Astrocyte of the hippocampus (primary cell): ENCODE measurements at regions not wholly inside any gene's neighbourhood (a gene's known extent, or its start where the extent isn't known, plus 50 kb on each side); places are given as distances from the start of the nearest gene placed in this dataset.

ENCODE experiments used
- DNase-seq: peaks from one replicate; pipeline ENCODE4 v3.0.0; 2011; ENCODE audit warnings: low read depth, low spot score

GRCh38 chrX:21056622-21057021, 317.6 kb upstream of the CNKSR2 start:
- no peak for DNase-seq

- no peak for DNase-seq
Measured at GRCh38 chrX:21047034-21047455, 327.2 kb upstream of the CNKSR2 start.

DNA sequence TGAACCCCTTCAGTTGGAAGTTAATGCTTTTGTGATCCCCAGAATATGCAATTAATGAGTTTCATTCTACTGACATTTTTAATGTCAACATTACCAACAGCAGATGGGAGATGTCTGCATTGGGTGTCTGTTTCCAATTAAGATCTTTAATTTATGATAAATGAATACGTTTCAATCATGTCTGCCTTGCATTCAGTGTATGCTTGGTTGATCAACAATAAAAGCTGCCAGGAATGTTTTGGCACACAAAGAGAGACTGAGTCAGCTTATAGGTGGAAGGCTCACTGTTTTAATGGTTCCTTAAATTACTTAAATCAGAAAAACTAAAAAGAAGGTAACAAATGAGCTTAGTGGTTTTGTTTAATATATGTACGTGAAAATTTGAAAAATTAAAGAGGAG, 359.9 kb upstream of the CNKSR2 start:
- DNase-seq: peak; percentile 23

- DNase-seq: peak; percentile 2
Measured at GRCh38 chrX:21004835-21005234, 369.4 kb upstream of the CNKSR2 start.

DNA sequence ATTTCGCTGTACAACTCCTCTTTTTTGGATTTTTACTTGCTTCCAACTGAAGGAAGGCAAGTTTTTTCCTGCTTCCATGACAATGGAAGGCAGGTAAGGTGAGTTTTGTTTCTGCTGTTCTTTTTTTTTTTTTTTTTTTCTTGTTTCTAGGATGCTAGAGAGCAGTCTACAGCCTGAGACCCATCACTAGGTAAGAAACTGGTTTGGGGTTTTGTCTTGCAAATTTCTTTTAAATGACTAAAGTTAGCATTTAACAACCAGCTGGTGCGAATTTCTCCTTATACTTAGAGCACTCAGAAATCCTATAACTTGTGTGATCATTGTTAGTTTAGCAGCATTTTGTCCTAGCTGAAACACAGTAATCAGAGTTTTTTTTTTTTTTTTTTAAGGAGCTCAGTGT, 378.4 kb upstream of the CNKSR2 start:
- no peak for DNase-seq

DNA sequence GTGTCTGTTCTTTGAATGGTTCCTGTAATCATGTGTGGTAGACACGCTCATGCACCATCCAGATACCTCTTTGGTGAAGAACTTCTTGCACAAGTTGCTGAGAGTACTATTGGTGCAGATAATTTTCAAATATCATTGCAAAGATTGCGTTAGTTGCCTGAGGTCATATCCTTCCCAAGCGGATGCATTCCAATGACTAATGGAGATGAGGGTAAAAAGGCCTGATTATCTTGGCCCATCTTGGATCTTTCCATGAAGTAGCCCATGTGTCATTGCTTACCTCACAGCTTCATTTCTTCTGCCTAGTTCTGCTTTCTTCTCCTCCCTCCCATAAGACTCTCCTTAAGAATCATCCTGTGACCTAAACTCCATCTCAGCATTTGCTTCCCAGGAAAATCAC, 384.9 kb upstream of the CNKSR2 start:
- DNase-seq: no peak

- DNase-seq: no peak
Measured at GRCh38 chrX:20988804-20989203, 385.4 kb upstream of the CNKSR2 start.

- peak; percentile 44 for DNase-seq
Measured at GRCh38 chrX:20988118-20988517, 386.1 kb upstream of the CNKSR2 start.

GRCh38 chrX:20980426-20980825, 393.8 kb upstream of the CNKSR2 start:
- DNase-seq: no peak

DNA sequence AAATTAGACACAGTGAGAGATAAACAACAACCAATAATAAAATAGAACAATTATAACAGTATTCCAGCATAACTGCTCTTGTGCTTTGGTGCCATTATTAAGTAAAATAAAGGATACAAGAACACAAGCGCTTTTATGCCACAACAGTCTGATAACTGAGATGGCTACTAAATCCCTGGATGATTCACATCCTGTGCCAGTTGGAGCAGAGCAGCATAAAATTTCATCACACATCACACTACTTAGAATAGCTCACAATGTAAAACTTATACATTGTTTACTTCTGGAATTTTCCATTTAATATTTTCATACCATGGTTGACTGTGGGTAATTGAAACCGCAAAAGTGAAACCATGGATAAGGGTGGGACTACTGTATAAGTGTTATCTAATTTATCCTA, 399.9 kb upstream of the CNKSR2 start:
- peak; percentile 5 for DNase-seq

DNA sequence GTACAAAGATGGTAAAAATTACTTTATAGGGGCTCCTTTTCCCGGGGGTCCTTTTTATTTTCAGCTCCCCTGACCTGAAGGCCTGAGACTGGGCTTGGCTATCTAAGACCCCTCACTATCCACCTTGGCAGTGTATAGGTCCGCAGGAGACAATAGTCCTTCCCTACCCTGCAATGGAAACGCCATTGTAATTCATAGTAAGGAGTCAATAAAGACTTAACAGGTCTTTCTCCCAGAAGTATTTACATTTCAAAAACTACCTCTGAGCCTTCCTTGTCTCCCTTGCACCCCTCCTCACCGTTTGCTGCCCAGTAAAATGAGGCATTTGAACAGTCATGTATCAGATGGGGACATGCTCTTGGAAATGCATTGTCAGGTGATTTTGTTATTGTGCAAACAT, 401.2 kb upstream of the CNKSR2 start:
- DNase-seq: no peak

DNA sequence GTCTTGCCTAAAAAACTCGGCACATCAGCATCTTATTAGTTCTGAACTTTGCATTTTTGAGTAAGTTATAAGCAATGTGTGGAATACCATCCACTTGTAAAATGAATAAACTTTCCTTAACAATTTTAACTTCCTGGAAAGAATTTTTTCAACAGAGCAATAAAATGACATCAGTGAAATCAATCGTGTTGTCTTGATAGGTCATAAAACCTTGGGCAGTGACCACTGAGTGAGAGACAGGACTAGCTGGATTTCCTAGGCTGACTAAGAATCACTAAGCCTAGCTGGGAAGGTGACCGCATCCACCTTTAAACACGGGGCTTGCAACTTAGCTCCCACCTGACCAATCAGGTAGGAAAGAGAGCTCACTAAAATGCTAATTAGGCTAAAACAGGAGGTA, 403.0 kb upstream of the CNKSR2 start:
- DNase-seq: no peak

- no peak for DNase-seq
Measured at GRCh38 chrX:20969565-20969964, 404.7 kb upstream of the CNKSR2 start.

DNA sequence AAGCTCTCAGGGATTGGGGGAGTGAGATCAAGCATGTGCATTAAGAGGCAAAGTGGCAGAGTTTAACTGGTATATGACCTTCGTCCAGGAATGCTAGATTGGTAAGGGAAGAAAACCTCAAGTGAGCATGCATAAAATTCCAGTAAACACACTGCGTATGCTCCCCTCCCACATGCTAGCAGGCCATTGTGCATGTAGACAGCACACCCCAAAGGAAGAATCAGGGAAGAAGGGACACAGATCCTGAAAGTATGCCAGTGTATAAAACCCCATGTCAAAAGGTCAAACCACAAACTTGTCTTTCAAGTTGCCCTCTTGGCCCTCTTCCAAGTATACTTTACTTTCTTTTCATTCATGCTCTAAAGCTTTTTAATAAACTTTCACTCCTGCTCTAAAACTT, 405.2 kb upstream of the CNKSR2 start:
- DNase-seq: peak; percentile 64

- no peak for DNase-seq
Measured at GRCh38 chrX:20967725-20968124, 406.5 kb upstream of the CNKSR2 start.

DNA sequence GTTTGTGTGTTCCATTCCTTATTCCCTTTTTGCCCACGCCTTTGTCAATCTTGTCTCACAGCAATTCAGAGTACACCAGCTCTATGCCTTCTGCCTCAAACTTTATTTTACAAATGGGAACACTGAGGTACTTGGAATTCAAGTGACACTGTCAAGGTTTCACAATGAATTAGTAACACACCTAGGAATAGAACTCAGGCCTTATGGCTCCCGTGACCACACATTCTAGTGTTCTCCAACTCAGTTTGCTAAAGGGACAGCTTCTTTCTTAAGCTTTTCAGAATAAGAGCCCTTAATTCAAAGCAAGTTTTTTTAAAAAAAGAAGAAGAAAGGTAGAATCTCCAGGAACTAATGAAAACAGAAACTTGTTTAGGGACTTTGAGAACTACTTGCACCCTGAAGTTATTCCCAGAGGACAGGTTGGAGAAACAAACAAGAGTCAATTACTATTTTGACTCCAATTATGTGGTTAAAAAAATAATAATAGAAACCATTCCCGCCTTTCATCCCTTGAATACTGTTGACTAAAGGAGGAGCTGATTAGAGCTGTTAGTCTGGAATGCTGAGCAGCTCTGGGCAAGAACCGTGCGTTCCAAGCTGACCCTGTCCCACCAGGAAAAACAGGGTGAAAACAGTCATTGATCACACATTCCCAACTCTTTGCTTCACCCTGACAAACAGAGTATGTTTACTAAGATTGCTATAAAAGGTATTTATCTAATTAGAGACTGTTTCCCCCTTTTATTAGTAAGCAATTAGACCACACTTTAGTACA, 408.8 kb upstream of the CNKSR2 start:
- DNase-seq: peak; percentile 55

- DNase-seq: no peak
Measured at GRCh38 chrX:20954014-20954413, 420.2 kb upstream of the CNKSR2 start.

DNA sequence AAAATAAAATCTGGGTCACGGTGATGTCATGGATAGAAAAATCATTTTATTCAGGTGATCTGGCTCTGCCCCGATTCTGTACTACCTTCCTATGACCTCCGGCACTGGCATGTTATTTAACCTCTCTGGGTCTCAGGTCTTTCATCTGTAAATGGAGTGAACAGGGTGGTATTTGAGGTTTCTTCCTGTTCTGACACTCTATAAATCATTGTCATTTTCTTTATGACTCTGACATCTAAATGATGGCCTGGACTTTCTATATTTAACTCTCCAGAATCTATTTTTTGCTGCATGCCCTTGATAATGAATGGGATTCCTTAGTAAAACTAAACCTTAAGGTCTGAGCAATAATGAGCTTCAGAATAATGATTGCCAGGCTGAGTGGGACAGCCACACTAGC, 422.0 kb upstream of the CNKSR2 start:
- DNase-seq: no peak

DNA sequence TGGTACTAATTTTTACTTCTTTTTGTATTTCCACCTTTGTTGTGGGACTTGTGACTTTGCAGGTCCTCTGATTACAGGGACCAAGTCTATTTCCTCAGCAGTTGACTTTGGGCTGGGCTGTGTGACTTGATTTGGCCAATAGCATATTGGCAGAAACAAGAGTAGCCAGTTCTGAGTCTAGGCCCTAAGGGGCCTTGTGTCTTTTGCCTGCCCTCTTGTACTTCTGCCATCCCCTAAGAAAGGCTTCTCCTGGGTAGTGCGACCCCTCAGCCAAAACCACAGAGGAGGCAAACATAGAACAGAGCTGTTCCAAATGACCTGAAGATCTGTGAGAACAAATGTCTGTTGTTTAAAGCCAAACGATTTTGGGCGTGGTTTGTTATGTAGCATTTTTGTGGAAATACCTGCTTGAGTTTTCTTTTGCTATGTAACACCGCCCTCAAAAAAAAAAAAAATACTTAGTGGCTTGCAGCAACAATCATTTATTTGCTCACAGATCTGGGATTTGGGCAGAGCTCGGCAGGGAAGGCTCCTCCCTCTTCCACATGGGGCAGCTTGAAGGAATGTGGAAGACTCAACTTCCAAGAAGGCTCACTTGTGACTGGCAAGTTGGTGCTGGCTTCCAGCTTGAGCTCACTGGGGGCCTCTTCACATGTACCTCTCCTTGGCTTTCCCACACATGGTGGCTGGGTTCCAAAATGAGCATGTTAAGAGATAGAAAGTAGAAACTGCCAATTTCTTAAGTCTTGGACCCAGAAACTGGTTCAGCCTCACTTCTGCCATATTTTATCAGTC, 423.0 kb upstream of the CNKSR2 start:
- DNase-seq: no peak

- DNase-seq: no peak
Measured at GRCh38 chrX:20947411-20947912, 426.8 kb upstream of the CNKSR2 start.

GRCh38 chrX:20913760-20914159, 460.5 kb upstream of the CNKSR2 start:
- DNase-seq: peak; percentile 39

DNA sequence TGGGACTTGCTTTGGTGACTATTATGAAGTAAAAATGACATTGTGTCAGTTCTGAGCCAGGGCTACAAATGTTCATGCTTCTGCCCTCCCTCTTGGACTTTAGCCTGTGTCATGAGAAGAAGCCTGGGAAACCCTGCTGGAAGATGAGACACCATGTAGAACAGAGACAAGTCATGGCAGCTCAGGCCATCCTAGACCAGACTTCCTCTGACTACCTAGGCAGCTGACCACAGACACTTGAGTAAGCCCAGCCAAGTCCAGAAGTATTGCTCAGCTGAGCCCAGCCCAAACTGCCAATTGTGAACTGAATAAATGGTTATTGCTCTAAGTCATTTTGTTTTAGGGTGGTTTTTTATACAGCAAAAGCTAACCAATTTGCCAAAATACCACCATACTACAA, 467.6 kb upstream of the CNKSR2 start:
- no peak for DNase-seq

- no peak for DNase-seq
Measured at GRCh38 chrX:20884565-20884964, 489.7 kb upstream of the CNKSR2 start.
